ENCODE measurements at regions not wholly inside any gene's neighbourhood (a gene's known extent, or its start where the extent isn't known, plus 50 kb on each side); places are given as distances from the start of the nearest gene placed in this dataset.

DNA sequence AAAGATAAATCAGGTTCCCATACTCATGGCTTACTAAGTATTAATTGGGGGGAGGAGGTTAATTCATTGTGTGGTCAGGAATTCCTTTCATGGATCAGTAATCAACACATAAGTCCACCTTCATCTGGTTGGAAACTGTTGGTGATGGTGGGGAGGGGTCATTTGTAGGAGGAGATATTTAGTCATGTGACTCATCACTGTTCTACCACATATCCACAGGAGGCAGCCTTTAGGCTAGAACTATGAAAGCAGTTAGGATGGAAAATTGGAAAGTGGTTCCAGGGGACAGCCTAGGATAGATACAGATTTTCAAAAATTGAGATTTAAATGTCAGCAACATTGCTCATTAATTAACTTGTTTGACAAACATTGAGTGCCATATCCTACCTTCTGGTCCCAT is 122.8 kb upstream of the PAXBP1 start:
- TF ChIP-seq, protein P1, sequence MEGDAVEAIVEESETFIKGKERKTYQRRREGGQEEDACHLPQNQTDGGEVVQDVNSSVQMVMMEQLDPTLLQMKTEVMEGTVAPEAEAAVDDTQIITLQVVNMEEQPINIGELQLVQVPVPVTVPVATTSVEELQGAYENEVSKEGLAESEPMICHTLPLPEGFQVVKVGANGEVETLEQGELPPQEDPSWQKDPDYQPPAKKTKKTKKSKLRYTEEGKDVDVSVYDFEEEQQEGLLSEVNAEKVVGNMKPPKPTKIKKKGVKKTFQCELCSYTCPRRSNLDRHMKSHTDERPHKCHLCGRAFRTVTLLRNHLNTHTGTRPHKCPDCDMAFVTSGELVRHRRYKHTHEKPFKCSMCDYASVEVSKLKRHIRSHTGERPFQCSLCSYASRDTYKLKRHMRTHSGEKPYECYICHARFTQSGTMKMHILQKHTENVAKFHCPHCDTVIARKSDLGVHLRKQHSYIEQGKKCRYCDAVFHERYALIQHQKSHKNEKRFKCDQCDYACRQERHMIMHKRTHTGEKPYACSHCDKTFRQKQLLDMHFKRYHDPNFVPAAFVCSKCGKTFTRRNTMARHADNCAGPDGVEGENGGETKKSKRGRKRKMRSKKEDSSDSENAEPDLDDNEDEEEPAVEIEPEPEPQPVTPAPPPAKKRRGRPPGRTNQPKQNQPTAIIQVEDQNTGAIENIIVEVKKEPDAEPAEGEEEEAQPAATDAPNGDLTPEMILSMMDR (IDR thresholded peaks at IDR 0.05) = no peak
- TF ChIP-seq POLR2A (IDR thresholded peaks at IDR 0.05) = no peak

All from body of pancreas (tissue), 4 donors.